ENCODE measurements at regions not wholly inside any gene's neighbourhood (a gene's known extent, or its start where the extent isn't known, plus 50 kb on each side); places are given as distances from the start of the nearest gene placed in this dataset.
"Not testable (repeated sequence)": the region's sequence is repeated elsewhere in the genome, so short reads cannot be mapped to it uniquely, and the experiment has no call there.

GRCh38 chr16:34609435-34609834, 1150.0 kb downstream of the TP53TG3F start:
- not testable (repeated sequence) for H3K36me3 ChIP-seq (ENCODE audit: control insufficient read depth, insufficient read depth, low read length); H3K4me3 ChIP-seq (ENCODE audit: extremely low read depth, insufficient read depth, low read length, poor library complexity, severe bottlenecking); H3K4me1 ChIP-seq (ENCODE audit: control insufficient read depth, insufficient read depth, low read length, poor library complexity, severe bottlenecking); H3K27ac ChIP-seq (ENCODE audit: low read depth, low read length, severe bottlenecking)
- 84 to 86% methylated on average over 16 of the region's 16 CpGs for WGBS, 2 experiments (ENCODE audit: insufficient coverage in 2 of 2)
- peaks cover 58% of the 10 kb centered on the region for H3K9me3 ChIP-seq (ENCODE audit: control insufficient read depth, low read length)
